Astrocyte (in vitro differentiated cells and primary cell): ENCODE measurements at regions not wholly inside any gene's neighbourhood (a gene's known extent, or its start where the extent isn't known, plus 50 kb on each side); places are given as distances from the start of the nearest gene placed in this dataset.

Experiments used
- DNase-seq: peaks from one replicate; pipeline ENCODE4 v3.0.0-alpha.2; 2010; ENCODE audit warnings: low read depth
- FAIRE-seq: peaks from 2 replicates; lab custom pipeline; 2011; peaks lifted over from hg19 to GRCh38; lab: Jason Lieb, UNC
- H2AFZ ChIP-seq: 2 replicates; pipeline ENCODE4 v1.6.0; 2012; ENCODE audit warnings: low read depth, low read length, inconsistent platforms
- H3K27ac ChIP-seq: 2 replicates; pipeline ENCODE4 v1.5.1; 2011; ENCODE audit warnings: low read depth, low read length, inconsistent platforms
- H3K27me3 ChIP-seq: 2 replicates; pipeline ENCODE4 v1.6.0; 2011; ENCODE audit warnings: low read length, inconsistent platforms; ENCODE audit not compliant: insufficient read depth
- H3K36me3 ChIP-seq: 2 replicates; pipeline ENCODE4 v1.5.1; 2011; ENCODE audit warnings: low read length, inconsistent platforms; ENCODE audit not compliant: insufficient read depth
- H3K4me1 ChIP-seq: 2 replicates; pipeline ENCODE4 v1.5.1; 2011; ENCODE audit warnings: low read length, inconsistent platforms; ENCODE audit not compliant: insufficient read depth
- H3K4me2 ChIP-seq: 2 replicates; pipeline ENCODE4 v1.6.0; 2012; ENCODE audit warnings: low read length, inconsistent platforms
- H3K4me3 ChIP-seq: 2 replicates; pipeline ENCODE4 v1.5.1; 2011; ENCODE audit warnings: low read depth, mild to moderate bottlenecking, low read length, inconsistent platforms; ENCODE audit not compliant: insufficient read depth
- H3K79me2 ChIP-seq: 2 replicates; pipeline ENCODE4 v1.6.0; 2012; ENCODE audit warnings: mild to moderate bottlenecking, low read length, inconsistent platforms; ENCODE audit not compliant: insufficient read depth
- H3K9ac ChIP-seq: 2 replicates; pipeline ENCODE4 v1.6.0; 2012; ENCODE audit warnings: mild to moderate bottlenecking, low read length, inconsistent platforms
- H3K9me3 ChIP-seq: 2 replicates; pipeline ENCODE4 v1.5.1; 2012; ENCODE audit warnings: low read depth, mild to moderate bottlenecking, low read length, inconsistent platforms; ENCODE audit not compliant: insufficient read depth
- H4K20me1 ChIP-seq: 2 replicates; pipeline ENCODE4 v1.6.0; 2012; ENCODE audit warnings: low read length, inconsistent platforms; ENCODE audit not compliant: insufficient read depth
- H3K27ac Mint-ChIP-seq: one replicate; pipeline ENCODE4 v1.8.0; 2021; ENCODE audit warnings: mild to moderate bottlenecking, mixed read lengths; ENCODE audit not compliant: unreplicated experiment
- H3K27me3 Mint-ChIP-seq: one replicate; pipeline ENCODE4 v1.8.0; 2021; ENCODE audit warnings: low read depth, mixed read lengths; ENCODE audit not compliant: unreplicated experiment
- H3K36me3 Mint-ChIP-seq: one replicate; pipeline ENCODE4 v1.8.0; 2021; ENCODE audit warnings: low read depth, mixed read lengths; ENCODE audit not compliant: unreplicated experiment
- H3K4me1 Mint-ChIP-seq: one replicate; pipeline ENCODE4 v1.8.0; 2021; ENCODE audit warnings: low read depth, mixed read lengths; ENCODE audit not compliant: unreplicated experiment
- H3K4me3 Mint-ChIP-seq: one replicate; pipeline ENCODE4 v1.8.0; 2021; ENCODE audit warnings: mild to moderate bottlenecking, moderate library complexity, mixed read lengths; ENCODE audit not compliant: unreplicated experiment
- H3K9me3 Mint-ChIP-seq: one replicate; pipeline ENCODE4 v1.8.0; 2021; ENCODE audit warnings: mild to moderate bottlenecking, mixed read lengths; ENCODE audit not compliant: unreplicated experiment
- EZH2 ChIP-seq: IDR thresholded peaks from 2 replicates; pipeline ENCODE4 v1.6.1; 2012; ENCODE audit warnings: mild to moderate bottlenecking, low read length, inconsistent platforms; ENCODE audit not compliant: insufficient read depth
- TF ChIP-seq, protein P1 (sequence below): IDR thresholded peaks from 2 replicates; pipeline ENCODE4 v1.5.1; 2011; ENCODE audit warnings: low read depth, mild to moderate bottlenecking, inconsistent platforms, low read length, moderate library complexity; ENCODE audit not compliant: insufficient read depth

DNA sequence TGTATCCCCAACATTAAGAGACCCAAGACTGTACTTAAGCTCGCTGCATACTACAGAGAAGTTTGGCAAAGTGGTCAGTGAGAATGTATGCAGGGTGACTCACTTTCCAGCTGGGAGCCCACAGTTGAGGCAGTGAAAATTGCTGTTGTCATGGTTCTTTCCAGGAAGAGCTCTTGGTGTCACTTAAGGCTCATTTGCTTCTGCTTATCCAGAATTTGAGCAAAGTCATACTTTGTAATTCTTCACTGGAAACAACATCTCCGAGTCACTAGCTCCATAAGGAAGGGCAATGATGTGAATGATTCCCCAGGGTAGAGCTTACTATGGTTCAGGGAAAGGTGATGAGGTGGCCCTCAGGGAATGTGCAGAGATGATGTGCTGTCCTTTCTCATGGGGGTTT is 65.4 kb upstream of the FBXL4 start:
- H3K27me3 ChIP-seq, result no peaks in the 10 kb centered on the region
- peak overlapping the region; percentile 36 for H3K9ac ChIP-seq
- H3K4me1 Mint-ChIP-seq, result peaks cover 35% of the 10 kb centered on the region
- H2AFZ ChIP-seq, result peak overlapping the region; percentile 43
- peak overlapping the region; percentile 62 for H3K4me2 ChIP-seq
- no peaks in the 10 kb centered on the region for H3K9me3 Mint-ChIP-seq
- H3K36me3 ChIP-seq, result no peaks in the 10 kb centered on the region
- no peaks in the 10 kb centered on the region for H3K27me3 Mint-ChIP-seq
- H3K4me3 Mint-ChIP-seq, result no peak overlapping the region
- no peaks in the 10 kb centered on the region for H3K36me3 Mint-ChIP-seq
- DNase-seq (peak; percentile 99), FAIRE-seq (peak; percentile 97)
- no peaks in the 10 kb centered on the region for H4K20me1 ChIP-seq
- H3K9me3 ChIP-seq, result no peaks in the 10 kb centered on the region
- TF ChIP-seq, protein P1, sequence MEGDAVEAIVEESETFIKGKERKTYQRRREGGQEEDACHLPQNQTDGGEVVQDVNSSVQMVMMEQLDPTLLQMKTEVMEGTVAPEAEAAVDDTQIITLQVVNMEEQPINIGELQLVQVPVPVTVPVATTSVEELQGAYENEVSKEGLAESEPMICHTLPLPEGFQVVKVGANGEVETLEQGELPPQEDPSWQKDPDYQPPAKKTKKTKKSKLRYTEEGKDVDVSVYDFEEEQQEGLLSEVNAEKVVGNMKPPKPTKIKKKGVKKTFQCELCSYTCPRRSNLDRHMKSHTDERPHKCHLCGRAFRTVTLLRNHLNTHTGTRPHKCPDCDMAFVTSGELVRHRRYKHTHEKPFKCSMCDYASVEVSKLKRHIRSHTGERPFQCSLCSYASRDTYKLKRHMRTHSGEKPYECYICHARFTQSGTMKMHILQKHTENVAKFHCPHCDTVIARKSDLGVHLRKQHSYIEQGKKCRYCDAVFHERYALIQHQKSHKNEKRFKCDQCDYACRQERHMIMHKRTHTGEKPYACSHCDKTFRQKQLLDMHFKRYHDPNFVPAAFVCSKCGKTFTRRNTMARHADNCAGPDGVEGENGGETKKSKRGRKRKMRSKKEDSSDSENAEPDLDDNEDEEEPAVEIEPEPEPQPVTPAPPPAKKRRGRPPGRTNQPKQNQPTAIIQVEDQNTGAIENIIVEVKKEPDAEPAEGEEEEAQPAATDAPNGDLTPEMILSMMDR, result no peak
- TF ChIP-seq EZH2, result no peak
- no peak overlapping the region for H3K4me3 ChIP-seq
- H3K27ac Mint-ChIP-seq, result peak overlapping the region; percentile 90
- H3K79me2 ChIP-seq, result no peaks in the 10 kb centered on the region
- H3K27ac ChIP-seq, result peak overlapping the region; percentile 67
- peaks cover 26% of the 10 kb centered on the region for H3K4me1 ChIP-seq

GRCh38 chr6:99011151-99011550 is 63.4 kb upstream of the FBXL4 start:
- peaks cover 3% of the 10 kb centered on the region for H3K36me3 Mint-ChIP-seq
- H3K4me3 Mint-ChIP-seq, result no peak overlapping the region
- Histone ChIP-seq H2AFZ (no peak overlapping the region), H3K36me3 (no peaks in the 10 kb centered on the region), H3K27me3 (no peaks in the 10 kb centered on the region), H3K4me1 (peaks cover 19% of the 10 kb centered on the region), H3K27ac (no peak overlapping the region), H3K9ac (no peak overlapping the region), H3K9me3 (no peaks in the 10 kb centered on the region), H4K20me1 (no peaks in the 10 kb centered on the region), H3K4me2 (no peak overlapping the region), H3K4me3 (no peak overlapping the region), H3K79me2 (no peaks in the 10 kb centered on the region)
- TF ChIP-seq, protein P1, result no peak
- TF ChIP-seq EZH2, result no peak
- no peaks in the 10 kb centered on the region for H3K27me3 Mint-ChIP-seq
- no peak overlapping the region for H3K27ac Mint-ChIP-seq
- FAIRE-seq, result no peak
- no peak for DNase-seq
- H3K9me3 Mint-ChIP-seq, result no peaks in the 10 kb centered on the region
- H3K4me1 Mint-ChIP-seq, result peaks cover 19% of the 10 kb centered on the region

DNA sequence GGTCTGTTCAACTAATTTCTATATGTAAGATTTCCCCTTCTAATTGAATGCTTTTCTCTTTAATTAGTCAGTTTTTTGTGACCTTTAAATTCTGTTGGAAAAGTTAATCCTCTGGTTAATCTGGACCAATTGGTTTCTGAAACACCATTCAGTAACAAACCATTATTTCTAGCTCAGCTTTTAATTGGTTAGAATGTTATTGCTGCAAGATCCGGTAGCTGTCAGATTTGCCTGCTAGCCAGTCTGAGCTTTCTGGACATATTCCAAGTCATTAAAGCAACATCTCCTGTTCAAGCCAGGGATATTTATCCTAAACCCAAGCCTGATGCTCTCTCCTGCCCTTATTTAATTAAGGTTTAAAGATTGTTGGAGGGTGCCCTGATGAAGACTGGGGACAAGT is 55.1 kb upstream of the FBXL4 start:
- FAIRE-seq (no peak), DNase-seq (no peak)
- no peaks in the 10 kb centered on the region for H3K27me3 Mint-ChIP-seq

More for the DNA sequence above, 55.1 kb upstream of the FBXL4 start:
- H3K27ac ChIP-seq, result no peak overlapping the region
- H2AFZ ChIP-seq, result no peak overlapping the region
- H3K9ac ChIP-seq, result no peak overlapping the region
- TF ChIP-seq, protein P1, result no peak
- TF ChIP-seq EZH2, result no peak
- H3K27ac Mint-ChIP-seq, result no peak overlapping the region
- no peaks in the 10 kb centered on the region for H3K9me3 ChIP-seq
- no peak overlapping the region for H3K4me3 ChIP-seq
- H3K4me1 Mint-ChIP-seq, result no peaks in the 10 kb centered on the region
- no peaks in the 10 kb centered on the region for H4K20me1 ChIP-seq
- H3K27me3 ChIP-seq, result no peaks in the 10 kb centered on the region
- peaks cover 2% of the 10 kb centered on the region for H3K9me3 Mint-ChIP-seq
- no peak overlapping the region for H3K4me2 ChIP-seq
- H3K79me2 ChIP-seq, result no peaks in the 10 kb centered on the region
- H3K4me1 ChIP-seq, result no peaks in the 10 kb centered on the region
- H3K36me3 Mint-ChIP-seq, result peaks cover 3% of the 10 kb centered on the region
- H3K36me3 ChIP-seq, result no peaks in the 10 kb centered on the region
- no peak overlapping the region for H3K4me3 Mint-ChIP-seq
